HG02642 (cell line): ENCODE measurements at regions not wholly inside any gene's neighbourhood (a gene's known extent, or its start where the extent isn't known, plus 50 kb on each side); places are given as distances from the start of the nearest gene placed in this dataset.
"Not testable (repeated sequence)": the region's sequence is repeated elsewhere in the genome, so short reads cannot be mapped to it uniquely, and the experiment has no call there.

Source experiments
- ATAC-seq: cut with Tn5 transposase; IDR thresholded peaks from one replicate; pipeline ENCODE4 v1.9.1; 2021; ENCODE audit warnings: mild to moderate bottlenecking; ENCODE audit not compliant: unreplicated experiment, poor library complexity

- no peak for ATAC-seq
Measured at GRCh38 chr9:34797367-34797766, 87.4 kb upstream of the CCL21 start.

GRCh38 chr9:34796924-34797323 lies 87.0 kb upstream of the CCL21 start:
- no peak for ATAC-seq

DNA sequence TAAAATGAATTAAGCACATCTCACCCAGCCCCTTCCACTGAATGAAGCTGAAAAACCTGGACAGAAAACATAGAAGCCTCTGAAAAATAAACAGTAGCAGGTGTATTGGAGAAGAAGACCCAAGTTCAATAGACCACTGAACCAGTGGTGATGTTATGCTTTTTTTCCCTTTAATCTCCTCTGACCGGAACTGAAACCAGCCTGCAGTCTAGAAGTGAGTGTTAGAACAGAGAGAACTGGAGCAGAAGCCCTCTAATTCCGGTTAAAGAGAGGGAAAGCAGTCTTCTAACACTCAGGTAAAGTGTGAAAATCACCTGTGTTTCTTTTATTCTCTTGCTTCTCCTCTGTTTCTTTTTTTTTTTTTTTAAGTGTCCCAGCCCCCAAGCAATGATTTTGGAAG lies 83.5 kb upstream of the CCL21 start:
- no peak for ATAC-seq

GRCh38 chr9:34783951-34784487 lies 74.1 kb upstream of the CCL21 start:
- no peak for ATAC-seq

DNA sequence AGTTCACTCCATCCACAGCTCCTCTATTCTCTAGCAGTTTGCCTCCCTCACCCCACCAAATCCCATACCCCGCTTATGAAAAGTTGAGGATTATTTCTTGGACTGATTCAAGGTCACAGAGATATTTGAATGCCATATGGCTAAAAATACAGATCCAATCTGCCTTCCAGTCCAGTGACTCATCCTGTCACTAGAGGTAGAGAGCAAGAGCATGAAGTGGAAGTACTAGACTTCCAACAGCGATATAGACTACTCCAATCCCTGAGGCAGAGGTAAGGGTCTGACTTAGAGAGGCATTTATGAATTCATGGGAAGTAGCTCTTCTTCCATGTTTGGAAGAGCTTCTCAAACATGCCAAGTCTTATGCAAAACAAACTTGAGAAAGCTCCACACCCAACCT lies 72.4 kb upstream of the CCL21 start:
- ATAC-seq = no peak

GRCh38 chr9:34777666-34778065 lies 67.7 kb upstream of the CCL21 start:
- no peak for ATAC-seq

DNA sequence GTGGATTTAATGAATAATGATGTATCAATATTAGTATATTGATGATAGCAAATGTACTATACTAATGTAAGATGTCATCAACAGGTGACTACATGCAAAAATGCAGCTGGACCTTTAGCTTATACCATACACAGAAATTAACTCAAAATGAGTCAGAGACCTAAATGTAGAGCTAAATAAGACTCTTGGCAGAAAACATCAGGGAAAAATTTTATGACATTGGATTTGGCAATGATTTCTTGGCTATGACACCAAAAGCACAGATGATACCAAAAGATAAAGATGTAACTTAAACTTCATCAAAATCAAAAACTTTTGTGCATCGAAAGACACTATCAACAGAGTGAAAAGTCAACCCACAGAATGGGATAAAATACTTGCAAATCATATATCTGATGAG lies 64.0 kb upstream of the CCL21 start:
- ATAC-seq = no peak

- ATAC-seq = no peak
Measured at GRCh38 chr9:34773306-34773910, 63.5 kb upstream of the CCL21 start.

DNA sequence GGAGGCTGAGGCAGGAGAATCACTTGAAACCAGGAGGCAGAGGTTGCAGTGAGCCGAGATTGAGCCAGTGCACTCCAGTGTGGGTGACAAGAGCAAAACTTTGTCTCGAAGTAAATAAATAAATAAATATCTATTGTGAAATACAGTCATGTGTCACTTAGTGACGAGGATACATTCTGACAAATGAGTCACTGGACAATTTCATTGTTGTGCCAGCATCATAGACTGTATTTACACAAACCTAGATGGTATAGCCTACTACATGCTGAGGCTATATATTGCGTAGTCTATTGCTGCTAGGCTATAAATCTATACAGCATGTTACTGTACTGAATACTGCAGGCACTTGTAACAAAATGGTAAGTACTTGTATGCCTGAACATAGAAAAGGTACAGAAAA lies 61.1 kb upstream of the CCL21 start:
- ATAC-seq = no peak

DNA sequence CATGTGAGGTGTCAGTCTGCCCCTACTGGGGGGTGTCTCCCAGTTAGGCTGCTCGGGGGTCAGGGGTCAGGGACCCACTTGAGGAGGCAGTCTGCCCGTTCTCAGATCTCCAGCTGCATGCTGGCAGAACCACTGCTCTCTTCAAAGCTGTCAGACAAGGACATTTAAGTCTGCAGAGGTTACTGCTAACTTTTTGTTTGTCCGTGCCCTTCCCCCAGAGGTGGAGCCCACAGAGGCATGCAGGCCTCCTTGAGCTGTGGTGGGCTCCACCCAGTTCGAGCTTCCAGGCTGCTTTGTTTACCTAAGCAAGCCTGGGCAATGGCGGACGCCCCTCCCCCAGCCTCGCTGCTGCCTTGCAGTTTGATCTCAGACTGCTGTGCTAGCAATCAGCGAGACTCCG lies 57.2 kb upstream of the CCL21 start:
- ATAC-seq = not testable (repeated sequence)

GRCh38 chr9:34760196-34761040 lies 50.5 kb upstream of the CCL21 start:
- peak; percentile 46 for ATAC-seq
